ENCODE measurements at regions not wholly inside any gene's neighbourhood (a gene's known extent, or its start where the extent isn't known, plus 50 kb on each side); places are given as distances from the start of the nearest gene placed in this dataset.
"Not testable (repeated sequence)": the region's sequence is repeated elsewhere in the genome, so short reads cannot be mapped to it uniquely, and the experiment has no call there.

GRCh38 chr1:29583727-29584126 lies 347.4 kb downstream of the PTPRU start:
- no peak for DNase-seq

- DNase-seq = no peak
Observed at GRCh38 chr1:29581256-29581655, 344.9 kb downstream of the PTPRU start.

GRCh38 chr1:29579821-29580425 lies 343.6 kb downstream of the PTPRU start:
- no peak for DNase-seq

DNA sequence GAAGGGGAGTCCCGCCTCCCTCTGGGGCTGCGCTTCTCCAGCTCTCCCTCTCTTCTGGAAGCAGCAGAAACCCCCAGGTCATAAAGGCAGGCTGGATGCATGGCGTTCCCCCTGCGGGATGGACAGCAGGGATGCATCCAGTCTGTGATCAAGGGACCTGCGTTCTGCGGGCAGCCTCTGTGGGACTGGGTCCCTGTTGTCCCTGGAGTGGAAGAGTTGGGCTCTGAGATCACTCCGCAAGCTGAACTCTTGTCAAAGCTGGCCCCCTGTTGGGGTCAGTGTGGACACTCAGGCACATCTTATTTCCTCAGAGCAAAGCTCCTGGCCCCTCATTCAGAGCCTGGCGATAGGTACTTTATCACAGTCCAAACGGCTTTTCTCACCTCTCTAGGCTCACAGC lies 341.2 kb downstream of the PTPRU start:
- DNase-seq = no peak

DNA sequence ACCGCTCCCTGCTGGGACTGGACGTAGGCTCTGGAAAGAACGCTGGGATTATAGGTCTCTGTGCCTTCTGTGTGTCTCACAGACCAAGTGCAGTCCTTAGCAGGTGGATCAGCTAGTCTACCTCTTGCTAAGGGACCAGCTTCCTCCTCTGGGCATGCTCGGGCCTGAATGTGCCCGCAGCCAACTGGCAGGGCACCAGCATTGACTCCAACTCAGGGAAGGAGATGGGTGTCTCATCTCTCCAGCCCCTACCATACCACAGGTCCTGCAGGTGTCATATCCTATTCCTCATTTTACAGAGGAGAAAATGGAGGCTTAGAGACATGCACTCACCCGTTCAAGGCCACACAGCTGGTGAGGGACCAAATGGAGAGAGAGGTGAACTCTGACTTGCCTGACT lies 340.2 kb downstream of the PTPRU start:
- no peak for DNase-seq

GRCh38 chr1:29575826-29576225 lies 339.5 kb downstream of the PTPRU start:
- DNase-seq = no peak

DNA sequence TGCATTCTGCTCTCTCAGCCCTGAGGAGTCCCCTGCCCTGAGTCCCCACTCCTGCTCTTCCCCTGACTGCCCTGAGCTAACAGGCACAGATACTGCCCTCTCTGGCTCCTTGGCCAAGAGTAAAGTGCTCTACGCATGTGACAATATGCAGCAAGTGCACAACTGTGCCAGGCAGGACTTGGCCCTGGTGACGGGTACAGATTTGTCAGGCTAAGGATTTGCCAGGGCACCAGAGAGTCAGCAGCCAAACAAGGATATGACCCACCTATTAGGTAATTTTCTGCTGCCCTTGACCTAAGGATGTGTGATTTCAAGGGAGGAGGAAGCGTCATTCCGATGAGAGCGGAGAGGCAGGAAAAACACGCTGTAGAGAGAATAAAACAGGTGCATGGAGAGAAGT lies 339.0 kb downstream of the PTPRU start:
- no peak for DNase-seq

GRCh38 chr1:29574871-29575270 lies 338.5 kb downstream of the PTPRU start:
- no peak for DNase-seq

DNA sequence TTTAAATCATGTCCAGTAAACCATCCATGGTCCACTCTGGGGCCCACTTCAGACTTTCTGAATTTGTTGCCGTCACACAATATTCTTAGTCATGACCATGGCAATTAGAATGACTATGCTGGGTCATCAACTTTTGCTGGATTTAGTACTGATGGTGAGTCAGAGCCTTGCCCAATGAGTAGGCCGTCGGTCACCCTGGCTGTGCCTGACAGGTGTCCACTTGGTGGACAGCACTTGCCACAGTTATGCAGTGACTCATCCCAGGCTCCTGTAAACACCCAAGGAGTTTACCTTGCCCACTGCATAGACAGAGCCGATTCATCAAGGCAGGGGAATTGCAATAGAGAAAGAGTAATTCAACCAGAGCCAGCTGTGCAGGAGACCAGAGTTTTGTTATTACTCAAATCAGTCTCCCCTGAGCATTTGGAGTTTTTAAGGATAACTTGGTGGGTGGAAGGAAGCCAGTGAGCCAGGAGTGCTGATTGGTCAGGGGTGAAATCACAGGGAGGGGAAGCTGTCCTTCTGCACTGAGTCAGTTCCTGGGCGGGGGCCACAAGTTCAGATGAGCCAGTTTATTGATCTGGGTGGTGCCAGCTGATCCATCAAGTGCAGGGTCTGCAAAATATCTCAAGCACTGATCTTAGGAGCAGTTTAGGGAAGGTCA lies 333.8 kb downstream of the PTPRU start:
- DNase-seq = no peak

DNA sequence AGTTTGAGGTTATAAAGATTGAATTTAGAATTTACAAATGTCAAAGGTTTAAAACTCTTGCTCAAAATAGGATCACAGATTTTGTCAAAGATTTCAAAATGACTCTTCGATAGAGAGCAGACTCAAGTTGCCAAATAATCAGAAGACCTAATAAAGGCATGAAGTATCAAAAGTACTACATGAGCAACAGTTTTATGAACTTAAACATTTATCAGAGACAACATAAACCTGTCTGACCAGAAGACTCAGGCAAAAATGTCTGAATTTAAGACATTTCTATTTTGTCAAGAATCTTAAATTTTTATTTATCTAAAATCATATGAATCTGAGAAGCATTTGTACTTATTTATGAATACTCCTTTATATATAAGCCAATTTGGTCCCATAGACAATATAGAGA lies 330.9 kb downstream of the PTPRU start:
- no peak for DNase-seq

DNA sequence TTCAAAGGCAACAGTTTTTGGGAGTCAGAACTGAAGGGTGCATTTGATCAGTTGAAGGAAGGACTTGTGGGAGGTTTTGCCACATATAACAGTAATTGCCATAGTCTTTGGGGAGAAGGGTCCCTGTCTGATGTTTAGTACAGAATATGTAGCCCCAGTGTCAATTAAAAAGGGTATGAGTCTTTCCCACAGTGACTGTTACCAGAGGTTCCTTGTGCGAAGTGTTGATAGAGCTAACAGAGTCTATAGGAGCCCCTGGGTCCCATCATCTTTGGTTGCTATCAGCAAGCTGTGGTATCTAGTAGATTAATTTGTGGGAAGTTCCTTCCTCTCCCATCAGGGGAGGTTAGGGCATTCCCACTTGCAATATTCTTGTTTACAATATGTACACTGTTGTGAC lies 329.2 kb downstream of the PTPRU start:
- no peak for DNase-seq

- no peak for DNase-seq
Observed at GRCh38 chr1:29563571-29563970, 327.2 kb downstream of the PTPRU start.

GRCh38 chr1:29563092-29563491 lies 326.8 kb downstream of the PTPRU start:
- DNase-seq = no peak

- no peak for DNase-seq
Observed at GRCh38 chr1:29559056-29559455, 322.7 kb downstream of the PTPRU start.

DNA sequence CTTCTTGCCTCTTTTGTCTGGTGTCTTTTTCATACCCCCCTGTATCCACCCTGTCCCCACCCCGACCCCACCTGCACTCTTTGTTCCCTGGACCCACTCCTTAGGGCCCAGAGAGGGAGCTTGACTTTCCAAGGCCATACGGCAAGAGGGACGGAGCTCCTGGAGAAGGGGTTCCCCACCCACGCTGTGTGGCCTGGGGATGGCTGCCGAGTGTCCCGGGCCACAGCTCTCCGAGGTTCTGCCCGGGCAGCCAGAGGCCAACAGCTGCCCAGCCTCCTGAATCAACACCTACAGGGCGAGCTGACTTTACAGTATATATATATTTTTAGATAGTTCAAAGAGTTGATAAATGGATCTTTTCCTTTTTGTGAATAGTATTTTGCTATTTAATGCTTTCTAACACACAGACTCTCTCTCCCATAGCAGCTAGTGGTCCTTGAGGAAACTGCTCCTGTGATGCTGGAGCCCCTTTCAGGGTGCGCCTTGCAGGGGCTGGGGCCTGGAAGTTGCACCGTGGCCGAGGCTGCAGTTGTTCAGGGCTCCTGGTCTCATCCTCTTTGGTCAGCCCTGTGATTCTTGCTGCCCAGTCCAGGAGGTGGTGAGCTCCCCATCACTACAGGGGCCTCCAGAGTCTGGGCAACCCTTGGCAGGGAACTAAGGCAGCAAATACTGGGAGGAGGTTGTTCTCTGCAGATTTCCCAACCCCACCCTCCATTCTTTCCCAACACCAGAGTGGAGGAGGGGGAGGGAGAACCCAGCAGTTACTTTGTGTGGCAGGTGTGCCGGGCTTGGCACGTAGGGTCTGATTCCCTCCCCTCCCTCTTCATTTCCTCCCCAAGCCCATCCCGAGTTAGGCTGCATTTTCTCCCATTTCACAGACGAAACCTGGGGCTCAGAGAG lies 321.6 kb downstream of the PTPRU start:
- no peak for DNase-seq

GRCh38 chr1:29557066-29557465 lies 320.7 kb downstream of the PTPRU start:
- no peak for DNase-seq

GRCh38 chr1:29556657-29557056 lies 320.3 kb downstream of the PTPRU start:
- no peak for DNase-seq

- no peak for DNase-seq
Observed at GRCh38 chr1:29555043-29555620, 318.8 kb downstream of the PTPRU start.

DNA sequence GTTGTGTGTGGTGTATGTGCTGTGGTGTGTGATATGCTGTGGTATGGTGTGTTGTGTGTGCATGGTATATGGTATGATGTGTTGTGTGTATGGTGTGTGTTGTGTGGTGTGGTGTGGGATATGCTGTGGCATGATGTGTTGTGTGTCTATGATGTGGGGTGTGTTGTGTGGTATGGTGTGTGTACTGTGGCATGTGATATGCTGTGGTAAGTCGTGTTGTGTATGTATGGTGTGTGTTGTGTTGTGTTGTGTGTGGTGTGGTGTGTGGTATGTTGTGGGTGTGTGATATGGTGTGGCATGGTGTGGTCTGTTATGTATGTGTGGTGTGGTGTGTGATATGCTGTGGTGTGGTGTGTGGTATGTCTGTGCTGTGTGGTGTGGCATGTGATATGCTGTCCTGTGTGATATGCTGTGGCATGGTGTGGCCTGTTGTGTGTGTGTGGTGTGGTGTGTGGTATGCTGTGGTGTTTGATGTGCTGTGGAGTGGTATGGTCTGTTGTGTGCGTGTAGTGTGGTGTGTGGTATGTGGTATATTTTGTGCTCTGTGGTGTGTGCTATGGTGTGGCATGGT lies 318.0 kb downstream of the PTPRU start:
- no peak for DNase-seq

DNA sequence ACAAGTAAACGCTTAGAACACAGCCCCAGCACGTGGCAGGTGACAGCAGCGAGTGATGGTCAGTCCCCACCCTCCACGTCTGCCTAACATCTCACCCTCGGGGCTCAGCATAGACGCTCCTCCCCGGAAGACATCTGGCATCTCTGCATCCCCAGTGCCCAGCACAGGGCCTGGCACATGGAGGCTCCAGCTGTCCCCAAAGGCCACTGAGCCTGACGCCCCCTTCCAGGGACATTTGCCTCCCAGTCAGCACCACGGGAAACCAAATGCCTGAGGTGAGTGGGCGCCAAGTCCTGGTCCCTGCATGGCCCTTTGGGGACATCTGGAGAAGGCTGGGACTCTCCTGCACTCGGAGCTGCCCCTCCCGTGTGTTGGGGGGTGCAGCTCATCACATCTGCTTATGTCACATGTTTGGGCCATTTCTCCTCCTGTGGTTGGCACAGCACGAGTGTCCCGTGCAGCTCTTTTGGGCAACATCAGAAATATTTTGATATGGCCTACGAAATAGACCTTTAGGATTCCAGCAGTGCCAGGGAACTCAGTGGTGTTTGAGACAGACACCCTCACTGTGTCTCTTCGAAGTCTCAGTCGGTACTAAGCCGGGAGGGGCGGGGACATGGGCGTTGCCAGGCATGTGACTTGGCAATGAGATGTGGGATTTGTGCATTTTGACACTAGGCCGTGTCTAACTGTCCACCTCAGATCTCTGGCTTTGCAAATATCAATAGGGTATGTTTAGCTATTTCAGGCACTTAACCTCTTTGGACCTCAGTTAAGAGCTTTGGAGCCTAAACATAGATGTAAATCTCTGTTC lies 315.0 kb downstream of the PTPRU start:
- DNase-seq = no peak

- no peak for DNase-seq
Observed at GRCh38 chr1:29550119-29550841, 314.0 kb downstream of the PTPRU start.

GRCh38 chr1:29549728-29550118 lies 313.4 kb downstream of the PTPRU start:
- not testable (repeated sequence) for DNase-seq
